Midbrain (tissue), 1 donor: ENCODE measurements at regions not wholly inside any gene's neighbourhood (a gene's known extent, or its start where the extent isn't known, plus 50 kb on each side); places are given as distances from the start of the nearest gene placed in this dataset.
"Not testable (repeated sequence)": the region's sequence is repeated elsewhere in the genome, so short reads cannot be mapped to it uniquely, and the experiment has no call there.

ENCODE experiments used
- DNase-seq: peaks from one replicate; lab custom pipeline; 2025; lab: John Stamatoyannopoulos, UW

GRCh38 chr6:84876723-84877514 lies 112.5 kb upstream of the TBX18 start:
- DNase-seq: no peak

GRCh38 chr6:84872996-84873723 lies 108.8 kb upstream of the TBX18 start:
- no peak for DNase-seq

GRCh38 chr6:84871925-84872324 lies 107.5 kb upstream of the TBX18 start:
- DNase-seq: no peak

GRCh38 chr6:84870672-84871071 lies 106.3 kb upstream of the TBX18 start:
- no peak for DNase-seq

- DNase-seq: no peak
These were observed 103.8 kb upstream of the TBX18 start for GRCh38 chr6:84868149-84868548.

GRCh38 chr6:84867521-84867920 lies 103.1 kb upstream of the TBX18 start:
- DNase-seq: no peak

- DNase-seq: no peak
These were observed 102.3 kb upstream of the TBX18 start for GRCh38 chr6:84866715-84867114.

GRCh38 chr6:84865372-84865771 lies 101.0 kb upstream of the TBX18 start:
- DNase-seq: not testable (repeated sequence)

- no peak for DNase-seq
These were observed 98.4 kb upstream of the TBX18 start for GRCh38 chr6:84862843-84863242.

- DNase-seq: no peak
These were observed 96.5 kb upstream of the TBX18 start for GRCh38 chr6:84860920-84861319.

GRCh38 chr6:84860509-84860908 lies 96.1 kb upstream of the TBX18 start:
- no peak for DNase-seq

- DNase-seq: no peak
These were observed 90.5 kb upstream of the TBX18 start for GRCh38 chr6:84854811-84855400.

- DNase-seq: no peak
These were observed 89.5 kb upstream of the TBX18 start for GRCh38 chr6:84853901-84854300.

GRCh38 chr6:84848960-84849359 lies 84.6 kb upstream of the TBX18 start:
- DNase-seq: no peak

GRCh38 chr6:84847390-84848160 lies 83.2 kb upstream of the TBX18 start:
- no peak for DNase-seq

GRCh38 chr6:84842525-84843166 lies 78.2 kb upstream of the TBX18 start:
- DNase-seq: no peak

- not testable (repeated sequence) for DNase-seq
These were observed 72.9 kb upstream of the TBX18 start for GRCh38 chr6:84837068-84837866.

GRCh38 chr6:84836366-84836765 lies 72.0 kb upstream of the TBX18 start:
- DNase-seq: no peak

GRCh38 chr6:84835340-84835739 lies 70.9 kb upstream of the TBX18 start:
- DNase-seq: no peak

- not testable (repeated sequence) for DNase-seq
These were observed 67.5 kb upstream of the TBX18 start for GRCh38 chr6:84831924-84832323.

GRCh38 chr6:84825461-84825860 lies 61.1 kb upstream of the TBX18 start:
- DNase-seq: no peak
